Neutrophil (primary cell): ENCODE measurements at regions not wholly inside any gene's neighbourhood (a gene's known extent, or its start where the extent isn't known, plus 50 kb on each side); places are given as distances from the start of the nearest gene placed in this dataset.
"Not testable (repeated sequence)": the region's sequence is repeated elsewhere in the genome, so short reads cannot be mapped to it uniquely, and the experiment has no call there.

Source experiments
- H3K27ac ChIP-seq: fragments of 200-600 bp; sonication (generic); 2 replicates; pipeline ENCODE4 v1.5.1; 2016; ENCODE audit warnings: mild to moderate bottlenecking, moderate library complexity
- H3K27me3 ChIP-seq: fragments of 200-600 bp; sonication (generic); 2 replicates; pipeline ENCODE4 v1.6.0; 2016; ENCODE audit warnings: mild to moderate bottlenecking
- H3K36me3 ChIP-seq: fragments of 200-600 bp; sonication (generic); 2 replicates; pipeline ENCODE4 v1.5.1; 2017
- H3K4me1 ChIP-seq, 2 experiments: fragments of 200-600 bp in 1 of 2; sonication (generic) in 1 of 2; 1 replicate in 1 of 2; 2 replicates in 1 of 2; pipeline versions ENCODE4 v1.5.1 to v1.6.1; 2013 to 2016; ENCODE audit warnings: low read depth in 1 of 2, low read length in 1 of 2, mild to moderate bottlenecking in 1 of 2, moderate library complexity in 1 of 2; ENCODE audit not compliant: control insufficient read depth in 1 of 2, insufficient read depth in 1 of 2
- H3K4me3 ChIP-seq, 2 experiments: fragments of 200-600 bp in 1 of 2; sonication (generic) in 1 of 2; 1 replicate in 1 of 2; 2 replicates in 1 of 2; pipeline ENCODE4 v1.5.1; 2013 to 2016; ENCODE audit warnings: low read depth in 1 of 2, low read length in 1 of 2, mild to moderate bottlenecking in 1 of 2, moderate library complexity in 1 of 2
- H3K9me3 ChIP-seq: fragments of 200-600 bp; sonication (generic); 2 replicates; pipeline ENCODE4 v1.5.1; 2016
- CTCF ChIP-seq: fragments of 200-600 bp; sonication (generic); IDR thresholded peaks from 2 replicates; pipeline ENCODE4 v1.5.1; 2016; ENCODE audit warnings: antibody characterized with exemption

- Histone ChIP-seq H3K4me1 (no peaks in the 10 kb centered on the region), H3K27me3 (no peaks in the 10 kb centered on the region), H3K36me3 (no peaks in the 10 kb centered on the region), H3K9me3 (no peaks in the 10 kb centered on the region), H3K4me3 (no peak overlapping the region), H3K27ac (no peak overlapping the region)
- no peak for TF ChIP-seq CTCF
These were observed 1248.9 kb upstream of the EPHA6 start for GRCh38 chr3:95565502-95565901.

GRCh38 chr3:95567346-95567745, 1247.0 kb upstream of the EPHA6 start:
- Histone ChIP-seq H3K4me1 (no peaks in the 10 kb centered on the region), H3K4me3 (no peak overlapping the region), H3K36me3 (no peaks in the 10 kb centered on the region), H3K27me3 (no peaks in the 10 kb centered on the region), H3K9me3 (no peaks in the 10 kb centered on the region), H3K27ac (no peak overlapping the region)
- no peak for TF ChIP-seq CTCF

- no peaks in the 10 kb centered on the region for H3K36me3 ChIP-seq
- no peaks in the 10 kb centered on the region for H3K4me1 ChIP-seq
- H3K4me3 ChIP-seq: no peak overlapping the region
- no peak overlapping the region for H3K27ac ChIP-seq
- no peak for TF ChIP-seq CTCF
- H3K9me3 ChIP-seq: no peaks in the 10 kb centered on the region
- H3K27me3 ChIP-seq: no peaks in the 10 kb centered on the region
These were observed 1227.6 kb upstream of the EPHA6 start for GRCh38 chr3:95586754-95587153.

- not testable (repeated sequence) for H3K27me3 ChIP-seq
These were observed 1226.8 kb upstream of the EPHA6 start for GRCh38 chr3:95587641-95588040.

GRCh38 chr3:95588473-95588872, 1225.9 kb upstream of the EPHA6 start:
- no peaks in the 10 kb centered on the region for H3K36me3 ChIP-seq
- TF ChIP-seq CTCF: no peak

More at GRCh38 chr3:95587641-95588040, 1226.8 kb upstream of the EPHA6 start:
- not testable (repeated sequence) for H3K9me3 ChIP-seq, H3K36me3 ChIP-seq, H3K4me3 ChIP-seq, H3K27ac ChIP-seq, H3K4me1 ChIP-seq

GRCh38 chr3:95595416-95596075, 1218.8 kb upstream of the EPHA6 start:
- Histone ChIP-seq H3K36me3 (no peaks in the 10 kb centered on the region), H3K27ac (no peak overlapping the region), H3K27me3 (no peaks in the 10 kb centered on the region), H3K4me3 (no peak overlapping the region), H3K4me1 (no peaks in the 10 kb centered on the region), H3K9me3 (no peaks in the 10 kb centered on the region)
- TF ChIP-seq CTCF: no peak

More at GRCh38 chr3:95588473-95588872, 1225.9 kb upstream of the EPHA6 start:
- H3K9me3 ChIP-seq: no peaks in the 10 kb centered on the region
- H3K4me3 ChIP-seq: no peak overlapping the region
- no peaks in the 10 kb centered on the region for H3K27me3 ChIP-seq
- no peaks in the 10 kb centered on the region for H3K4me1 ChIP-seq
- no peak overlapping the region for H3K27ac ChIP-seq
